ENCODE measurements at regions not wholly inside any gene's neighbourhood (a gene's known extent, or its start where the extent isn't known, plus 50 kb on each side); places are given as distances from the start of the nearest gene placed in this dataset.

DNA sequence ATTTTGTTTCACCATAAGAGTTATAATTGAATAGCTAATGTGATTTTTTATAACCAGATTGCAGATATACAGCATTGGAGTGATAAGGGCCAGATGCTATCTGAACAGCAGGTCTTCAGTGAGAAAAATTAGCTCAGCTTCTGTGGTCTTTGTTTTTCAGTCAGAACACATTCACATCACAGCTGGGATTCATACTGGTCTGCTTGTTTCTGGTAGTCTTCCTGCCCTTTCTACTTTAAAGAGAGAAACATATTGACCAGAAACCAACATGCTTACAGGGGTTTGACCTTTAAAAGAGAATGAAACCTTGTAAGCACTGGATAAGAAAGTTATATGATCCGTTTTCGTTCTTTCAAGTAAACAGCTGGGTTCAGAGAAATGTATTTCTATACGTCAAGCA lies 213.7 kb upstream of the TMPRSS15 start:
- TF ChIP-seq, protein P1, sequence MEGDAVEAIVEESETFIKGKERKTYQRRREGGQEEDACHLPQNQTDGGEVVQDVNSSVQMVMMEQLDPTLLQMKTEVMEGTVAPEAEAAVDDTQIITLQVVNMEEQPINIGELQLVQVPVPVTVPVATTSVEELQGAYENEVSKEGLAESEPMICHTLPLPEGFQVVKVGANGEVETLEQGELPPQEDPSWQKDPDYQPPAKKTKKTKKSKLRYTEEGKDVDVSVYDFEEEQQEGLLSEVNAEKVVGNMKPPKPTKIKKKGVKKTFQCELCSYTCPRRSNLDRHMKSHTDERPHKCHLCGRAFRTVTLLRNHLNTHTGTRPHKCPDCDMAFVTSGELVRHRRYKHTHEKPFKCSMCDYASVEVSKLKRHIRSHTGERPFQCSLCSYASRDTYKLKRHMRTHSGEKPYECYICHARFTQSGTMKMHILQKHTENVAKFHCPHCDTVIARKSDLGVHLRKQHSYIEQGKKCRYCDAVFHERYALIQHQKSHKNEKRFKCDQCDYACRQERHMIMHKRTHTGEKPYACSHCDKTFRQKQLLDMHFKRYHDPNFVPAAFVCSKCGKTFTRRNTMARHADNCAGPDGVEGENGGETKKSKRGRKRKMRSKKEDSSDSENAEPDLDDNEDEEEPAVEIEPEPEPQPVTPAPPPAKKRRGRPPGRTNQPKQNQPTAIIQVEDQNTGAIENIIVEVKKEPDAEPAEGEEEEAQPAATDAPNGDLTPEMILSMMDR (IDR thresholded peaks at IDR 0.05; ENCODE audit: low read length) = no peak
- TF ChIP-seq EZH2 (optimal IDR thresholded peaks at IDR 0.05; ENCODE audit: low read depth, low read length) = no peak
- no peak for TF ChIP-seq EZH2phosphoT487 (IDR thresholded peaks at IDR 0.05; ENCODE audit: low read length)

Data from MM.1S (cell line).